ENCODE measurements at regions not wholly inside any gene's neighbourhood (a gene's known extent, or its start where the extent isn't known, plus 50 kb on each side); places are given as distances from the start of the nearest gene placed in this dataset.
"Not testable (repeated sequence)": the region's sequence is repeated elsewhere in the genome, so short reads cannot be mapped to it uniquely, and the experiment has no call there.

DNA sequence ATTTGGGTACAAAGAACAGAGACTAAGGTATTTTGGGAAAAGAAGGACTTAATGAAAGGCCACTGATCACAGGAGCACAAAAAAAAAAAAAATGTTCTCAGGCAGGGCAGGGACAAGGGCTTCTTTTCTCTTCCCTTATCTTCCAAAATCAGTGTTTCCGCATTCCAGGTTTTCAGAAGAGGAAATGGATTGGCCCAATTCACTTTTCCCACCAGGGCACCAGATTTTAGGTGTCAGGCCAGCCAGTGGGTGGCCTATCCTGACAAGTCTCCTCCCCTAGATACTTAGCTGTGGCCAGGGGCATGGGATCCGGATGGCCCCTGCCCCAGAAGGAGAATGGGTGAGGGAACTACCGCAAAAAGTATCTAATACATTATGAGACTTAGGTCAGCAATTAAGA, 88.9 kb upstream of the WAC start:
- no peak for DNase-seq (ENCODE audit: low read depth, low spot score)

GRCh38 chr10:28445516-28445915, 87.4 kb upstream of the WAC start:
- no peak for DNase-seq (ENCODE audit: low read depth, low spot score)

DNA sequence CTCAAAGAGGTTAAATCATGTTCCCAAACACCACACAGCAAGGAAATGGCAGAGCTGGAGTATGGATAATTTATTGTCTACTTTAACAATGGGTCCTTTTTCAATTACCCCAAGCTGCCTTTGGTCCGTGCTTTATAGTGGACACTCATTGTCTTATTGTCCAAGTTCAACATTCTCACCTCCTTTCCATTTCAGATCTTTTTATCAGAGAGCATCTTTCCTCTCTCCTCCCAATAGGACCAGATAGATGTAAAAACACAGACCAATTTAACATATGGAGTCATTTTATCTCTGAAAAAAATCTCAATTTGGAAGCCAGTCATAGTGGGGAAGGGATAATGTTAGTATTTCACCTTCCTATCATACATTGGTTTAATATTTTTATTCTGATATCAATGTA, 83.5 kb upstream of the WAC start:
- no peak for DNase-seq (ENCODE audit: low read depth, low spot score)

DNA sequence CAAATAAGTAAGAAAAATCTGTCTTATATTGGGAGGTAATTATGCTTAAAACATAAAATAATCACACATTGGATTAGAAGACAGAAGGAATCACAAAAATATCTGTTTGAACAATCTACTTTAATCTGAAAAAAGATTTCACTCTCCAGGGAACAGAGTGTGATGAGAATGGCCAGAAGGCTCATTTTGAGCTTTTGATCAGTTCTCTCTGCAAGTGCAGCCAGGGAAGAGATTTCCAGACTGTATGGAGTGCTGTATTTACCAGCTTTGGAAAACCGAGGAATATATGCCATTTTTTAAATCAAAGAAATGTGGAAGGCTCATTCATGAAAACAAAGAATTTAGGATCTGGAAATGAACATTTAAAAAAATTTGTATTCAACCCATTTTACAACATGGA, 83.0 kb upstream of the WAC start:
- no peak for DNase-seq (ENCODE audit: low read depth, low spot score)

DNA sequence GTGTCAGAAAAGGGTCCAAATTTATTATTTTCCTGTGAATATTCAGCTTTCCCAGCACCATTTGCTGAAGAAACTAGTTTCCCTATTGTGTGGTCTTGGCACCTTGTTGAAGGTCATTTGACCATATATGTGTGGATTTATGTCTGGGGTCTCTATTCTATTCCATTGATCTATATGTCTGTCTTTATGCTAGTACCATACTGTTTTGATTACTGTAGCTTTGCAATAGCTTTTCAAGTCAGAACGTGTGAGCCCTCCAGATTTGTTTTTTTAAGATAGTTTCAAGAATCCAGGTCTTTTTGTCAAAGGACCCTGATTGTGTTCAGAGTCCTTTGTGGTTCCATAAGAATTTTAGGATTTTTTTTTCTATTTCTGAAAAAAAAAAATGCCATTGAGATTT, 79.0 kb upstream of the WAC start:
- no peak for DNase-seq (ENCODE audit: low read depth, low spot score)

DNA sequence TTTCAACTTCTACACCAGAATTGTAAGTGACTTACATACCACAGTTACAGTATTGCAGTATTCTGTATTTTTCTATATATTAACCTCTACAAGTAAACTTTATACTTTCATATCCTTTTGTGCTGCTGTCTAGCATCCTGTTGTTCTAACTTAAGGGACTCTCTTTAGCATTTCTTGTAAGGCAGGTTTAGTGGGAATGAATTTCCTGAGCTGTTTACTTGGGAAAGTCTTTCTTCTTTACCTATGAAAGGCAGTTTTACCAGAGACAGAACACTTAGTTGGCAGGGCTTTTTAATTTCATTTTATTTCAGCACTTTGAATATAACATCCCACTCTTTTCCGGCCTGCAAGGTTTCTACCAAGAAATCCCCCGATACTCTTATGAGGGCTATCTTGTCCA, 75.8 kb upstream of the WAC start:
- DNase-seq (ENCODE audit: low read depth, low spot score) = no peak

- DNase-seq (ENCODE audit: low read depth, low spot score) = not testable (repeated sequence)
Measured at GRCh38 chr10:28457873-28458272, 75.0 kb upstream of the WAC start.

DNA sequence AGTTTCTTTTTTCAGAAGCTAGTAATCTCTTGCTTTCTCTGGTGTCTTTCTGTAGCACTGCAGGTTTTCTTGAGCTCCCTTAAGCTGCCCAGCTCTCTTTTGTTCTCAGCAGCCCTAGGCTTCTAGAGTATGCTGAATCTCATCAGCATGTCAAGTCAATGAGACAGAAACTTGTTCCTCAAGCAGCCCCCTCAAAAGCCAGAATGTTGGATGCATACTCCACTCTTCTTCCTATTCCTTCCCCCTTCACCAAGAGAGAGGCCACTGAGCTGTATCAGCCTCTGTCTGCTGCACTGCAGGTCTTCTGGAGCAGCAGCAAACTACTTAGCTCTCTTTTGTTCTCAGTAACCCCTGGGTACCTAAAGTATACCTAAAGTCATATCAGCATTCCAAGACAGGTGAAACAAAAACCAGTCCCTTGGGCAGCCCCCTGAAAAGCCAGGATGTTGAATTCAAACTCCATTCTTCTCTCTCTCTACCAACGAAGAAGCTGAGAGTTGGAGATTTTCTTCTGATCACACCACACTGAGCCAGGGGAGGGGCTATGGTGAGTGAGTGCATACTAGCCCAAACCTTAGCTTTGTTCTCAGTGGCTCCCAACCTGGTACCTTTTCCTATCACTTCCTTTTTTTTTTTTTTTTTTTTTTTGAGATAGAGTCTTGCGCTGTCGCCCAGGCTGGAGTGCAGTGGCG, 73.3 kb upstream of the WAC start:
- no peak for DNase-seq (ENCODE audit: low read depth, low spot score)

DNA sequence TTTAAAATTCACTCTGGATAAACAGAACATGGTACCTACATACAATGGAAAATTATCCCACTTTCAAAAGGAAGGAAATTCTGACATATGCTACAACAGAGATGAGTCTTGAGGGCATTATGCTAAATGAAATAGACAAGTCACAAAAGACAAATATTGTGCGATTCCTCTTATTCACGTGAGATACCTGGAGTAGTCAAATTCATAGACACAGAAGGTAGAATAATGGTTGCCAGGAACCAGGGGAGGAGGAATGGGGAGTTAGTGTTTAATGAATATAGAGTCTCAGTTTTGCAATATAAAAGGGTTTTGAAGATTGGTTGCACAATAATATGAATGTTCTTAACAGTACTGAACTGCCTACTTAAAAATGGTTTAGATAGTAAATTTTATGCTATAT, 69.8 kb upstream of the WAC start:
- DNase-seq (ENCODE audit: low read depth, low spot score) = no peak

DNA sequence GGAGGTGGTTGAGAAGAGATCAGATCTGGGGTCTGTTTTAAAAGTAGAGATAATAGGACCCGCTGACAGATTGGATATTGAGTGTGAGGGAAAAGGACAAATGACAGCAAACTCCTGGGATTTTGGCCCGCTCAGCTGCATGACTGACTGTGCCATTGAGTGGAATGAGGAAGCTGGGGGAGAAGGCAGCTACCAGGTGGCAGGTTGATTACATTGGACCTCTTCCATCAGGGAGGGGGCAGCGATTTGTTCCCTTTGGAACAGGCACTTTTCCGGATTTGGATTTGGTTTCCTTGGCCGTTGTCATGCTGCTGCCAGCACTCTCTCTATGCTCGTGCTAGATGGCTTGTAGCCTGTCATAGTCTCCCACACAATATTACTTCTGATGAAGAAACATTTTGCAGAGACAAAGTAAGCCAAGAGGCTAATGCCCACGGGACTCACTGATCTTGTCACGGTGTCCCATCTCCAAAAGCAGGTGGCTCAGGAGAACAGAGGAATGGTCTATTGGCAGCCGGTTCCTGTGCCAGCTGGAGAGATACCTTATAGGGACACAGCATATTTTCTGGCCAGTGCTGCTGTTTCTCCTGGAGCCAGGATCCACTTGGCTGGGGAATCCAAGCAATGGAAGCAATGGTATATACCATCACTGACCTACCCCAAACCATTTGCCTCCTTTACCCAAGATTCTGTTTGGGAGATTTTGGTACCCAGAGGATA, 69.1 kb upstream of the WAC start:
- no peak for DNase-seq (ENCODE audit: low read depth, low spot score)

DNA sequence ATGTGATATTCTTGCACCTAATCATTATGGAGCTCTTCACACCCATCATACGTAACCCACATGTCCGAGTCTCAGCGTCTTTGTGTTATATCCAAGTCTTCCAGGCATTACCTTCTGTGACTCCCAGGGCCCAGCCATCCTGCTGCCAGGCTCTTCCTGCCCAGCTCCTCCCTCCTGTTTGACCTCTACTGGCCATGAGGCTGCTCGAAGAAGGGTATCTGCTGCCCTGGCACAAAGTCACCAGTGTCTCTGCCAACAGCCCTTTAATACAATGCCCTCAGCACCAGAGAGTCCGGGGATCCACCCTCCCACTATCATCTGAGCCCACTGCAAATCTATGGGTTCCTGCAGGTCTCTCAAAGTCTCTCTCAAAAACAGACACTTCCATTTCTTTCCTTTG, 65.3 kb upstream of the WAC start:
- no peak for DNase-seq (ENCODE audit: low read depth, low spot score)

DNA sequence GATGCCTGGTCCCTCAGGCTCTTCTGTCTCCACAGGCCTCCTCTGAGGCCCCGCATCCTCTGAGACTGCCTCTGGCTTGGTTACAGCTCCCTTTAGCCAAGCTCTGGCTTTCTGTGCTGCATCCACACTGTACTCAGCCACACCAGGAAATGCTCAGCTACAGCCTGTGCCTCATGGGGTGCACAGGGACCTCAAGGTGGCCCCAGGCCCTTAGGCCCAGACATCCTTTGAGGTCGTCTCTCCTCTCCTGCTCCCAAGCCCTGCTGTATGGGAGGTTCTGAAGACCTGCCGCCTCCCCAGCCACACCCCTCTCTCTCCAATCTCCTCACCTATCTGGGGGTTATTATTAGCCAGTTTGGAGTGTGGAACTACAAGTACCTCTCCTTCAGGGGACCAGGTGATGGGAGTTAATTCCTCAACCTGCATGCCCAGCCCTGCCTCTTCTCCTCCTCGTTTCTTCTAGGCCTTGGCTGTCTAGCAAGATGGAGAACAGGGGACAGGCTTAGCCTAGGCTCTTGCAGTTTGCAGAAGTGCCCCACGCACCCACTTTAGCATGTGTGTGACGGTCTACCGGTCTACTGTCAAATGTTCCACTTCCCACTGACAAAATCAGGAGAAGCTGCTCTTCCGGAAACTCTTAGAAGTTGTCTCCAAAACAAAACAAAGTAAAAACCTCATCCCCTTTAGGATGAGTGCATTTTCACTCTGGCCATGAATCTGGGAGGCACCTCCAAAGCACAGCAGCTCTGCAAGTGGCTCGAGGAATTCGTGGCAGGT, 64.0 kb upstream of the WAC start:
- DNase-seq (ENCODE audit: low read depth, low spot score) = no peak

DNA sequence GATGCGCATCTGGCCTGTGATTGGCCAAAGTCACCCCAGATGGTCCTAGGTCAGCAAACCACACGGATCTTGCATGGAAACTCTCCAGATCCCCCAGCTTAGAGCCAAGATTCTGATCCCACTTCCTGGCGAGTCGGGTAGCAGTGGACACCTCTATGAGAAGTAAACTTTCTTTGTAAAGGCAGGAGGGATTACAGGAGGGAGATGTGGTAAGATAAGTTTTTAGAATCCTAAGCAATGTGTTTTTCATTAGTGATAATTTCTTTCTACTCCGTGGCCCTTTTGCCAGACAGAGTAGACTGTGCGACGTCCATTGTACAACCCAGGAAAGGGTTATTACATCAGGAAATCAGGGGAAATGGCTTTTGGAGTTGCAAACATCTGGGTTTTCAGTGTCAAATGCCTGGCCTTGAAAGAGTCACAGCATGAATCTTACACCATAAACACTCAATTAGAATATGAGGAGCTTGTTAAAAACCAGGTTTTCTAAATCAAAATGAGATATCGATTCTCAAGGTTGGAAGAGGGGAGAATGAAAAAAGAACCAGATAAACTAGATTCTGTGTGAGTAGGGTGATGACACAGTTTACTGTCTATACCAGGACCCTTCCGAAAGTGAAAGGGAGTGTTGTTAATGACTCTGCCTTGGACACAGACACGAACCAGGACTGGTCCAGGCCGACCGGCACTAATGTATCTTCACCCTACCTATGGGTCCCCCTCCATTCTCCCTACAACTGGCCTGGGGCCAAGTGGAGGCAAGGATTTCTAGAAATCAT, 61.9 kb upstream of the WAC start:
- DNase-seq (ENCODE audit: low read depth, low spot score) = no peak

GRCh38 chr10:28471652-28472050, 61.3 kb upstream of the WAC start:
- no peak for DNase-seq (ENCODE audit: low read depth, low spot score)

DNA sequence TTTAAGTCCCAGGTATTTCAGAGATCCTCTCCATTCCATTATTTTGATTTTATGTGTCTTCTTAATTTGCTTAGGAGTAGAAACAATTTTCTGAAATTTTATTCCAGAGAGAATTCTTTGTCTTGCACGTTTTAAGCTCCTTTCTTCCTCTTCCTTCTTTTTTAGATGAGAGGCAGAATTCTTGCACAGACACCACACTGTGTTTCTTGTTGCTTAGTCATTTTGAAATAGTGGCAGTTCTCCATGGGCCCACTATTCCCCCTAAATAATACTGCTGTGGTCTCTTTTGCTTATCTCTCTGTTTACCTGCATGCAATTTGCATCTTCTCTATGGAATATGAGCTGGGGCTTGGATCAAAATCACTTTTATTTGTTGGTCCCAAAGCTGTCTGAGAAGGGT, 54.3 kb upstream of the WAC start:
- DNase-seq (ENCODE audit: low read depth, low spot score) = no peak

GRCh38 chr10:28479425-28479865, 53.5 kb upstream of the WAC start:
- DNase-seq (ENCODE audit: low read depth, low spot score) = no peak

- DNase-seq (ENCODE audit: low read depth, low spot score) = no peak
Measured at GRCh38 chr10:28479927-28480627, 52.8 kb upstream of the WAC start.

DNA sequence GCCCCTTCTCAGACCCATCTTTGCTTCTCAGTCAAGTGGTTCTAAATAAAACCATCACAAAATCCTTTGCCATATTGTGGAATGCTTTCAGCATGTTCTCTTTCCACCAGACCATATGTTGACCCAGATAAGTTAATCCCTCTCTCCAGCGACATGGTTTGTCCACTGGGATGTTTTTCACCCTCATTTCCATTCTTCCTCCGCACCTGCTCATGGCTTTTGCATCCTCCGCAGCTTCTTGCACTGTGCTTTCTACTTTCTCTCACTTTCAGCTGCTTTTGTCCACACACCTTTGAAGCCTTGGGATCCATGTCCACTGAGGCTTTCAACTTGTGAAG, 52.3 kb upstream of the WAC start:
- no peak for DNase-seq (ENCODE audit: low read depth, low spot score)

DNA sequence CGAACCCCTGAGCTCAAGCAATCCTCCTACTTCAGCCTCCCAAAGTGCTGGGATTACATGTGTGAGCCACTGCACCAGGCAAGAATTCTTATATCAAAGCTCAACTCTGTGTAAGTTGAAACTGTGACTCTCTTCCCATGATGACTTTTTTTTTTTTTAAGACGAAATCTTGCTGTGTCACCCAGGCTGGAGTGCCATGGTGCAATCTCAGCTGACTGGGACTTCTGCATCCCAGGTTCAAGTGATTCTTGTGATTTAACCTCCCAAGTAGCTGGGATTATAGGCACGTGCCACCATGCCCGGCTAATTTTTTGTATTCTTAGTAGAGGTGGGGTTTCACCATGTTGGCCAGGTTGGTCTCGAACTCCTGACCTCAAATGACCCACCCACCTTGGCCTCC, 51.6 kb upstream of the WAC start:
- DNase-seq (ENCODE audit: low read depth, low spot score) = not testable (repeated sequence)

- no peak for DNase-seq (ENCODE audit: low read depth, low spot score)
Measured at GRCh38 chr10:28481968-28482367, 51.0 kb upstream of the WAC start.
